HG02763 (cell line): ENCODE measurements at regions not wholly inside any gene's neighbourhood (a gene's known extent, or its start where the extent isn't known, plus 50 kb on each side); places are given as distances from the start of the nearest gene placed in this dataset.
"Not testable (repeated sequence)": the region's sequence is repeated elsewhere in the genome, so short reads cannot be mapped to it uniquely, and the experiment has no call there.

Experiments used
- ATAC-seq: cut with Tn5 transposase; IDR thresholded peaks from one replicate; pipeline ENCODE4 v1.9.1; 2021; ENCODE audit warnings: mild to moderate bottlenecking, moderate library complexity; ENCODE audit not compliant: unreplicated experiment

GRCh38 chr7:84738583-84739150 lies 448.2 kb downstream of the SEMA3D start:
- ATAC-seq, result no peak

GRCh38 chr7:84735677-84736076 lies 451.2 kb downstream of the SEMA3D start:
- ATAC-seq, result no peak

GRCh38 chr7:84735011-84735410 lies 451.8 kb downstream of the SEMA3D start:
- ATAC-seq, result no peak

- not testable (repeated sequence) for ATAC-seq
These were observed 452.9 kb downstream of the SEMA3D start for GRCh38 chr7:84733976-84734375.

- ATAC-seq, result not testable (repeated sequence)
These were observed 456.0 kb downstream of the SEMA3D start for GRCh38 chr7:84730864-84731263.

- ATAC-seq, result no peak
These were observed 457.6 kb downstream of the SEMA3D start for GRCh38 chr7:84729284-84729683.

- no peak for ATAC-seq
These were observed 464.1 kb downstream of the SEMA3D start for GRCh38 chr7:84722734-84723133.

GRCh38 chr7:84722086-84722485 lies 464.8 kb downstream of the SEMA3D start:
- ATAC-seq, result no peak

- no peak for ATAC-seq
These were observed 466.3 kb downstream of the SEMA3D start for GRCh38 chr7:84720456-84721097.

GRCh38 chr7:84714765-84715164 lies 472.1 kb downstream of the SEMA3D start:
- no peak for ATAC-seq

GRCh38 chr7:84712374-84713121 lies 474.3 kb downstream of the SEMA3D start:
- ATAC-seq, result no peak

- ATAC-seq, result not testable (repeated sequence)
These were observed 476.3 kb downstream of the SEMA3D start for GRCh38 chr7:84710538-84710937.

GRCh38 chr7:84705706-84706105 lies 481.1 kb downstream of the SEMA3D start:
- ATAC-seq, result no peak

GRCh38 chr7:84705079-84705478 lies 481.8 kb downstream of the SEMA3D start:
- ATAC-seq, result no peak

- ATAC-seq, result no peak
These were observed 482.5 kb downstream of the SEMA3D start for GRCh38 chr7:84704380-84704779.

- ATAC-seq, result no peak
These were observed 485.1 kb downstream of the SEMA3D start for GRCh38 chr7:84701524-84702306.

- ATAC-seq, result no peak
These were observed 486.1 kb downstream of the SEMA3D start for GRCh38 chr7:84700563-84701370.

- ATAC-seq, result no peak
These were observed 489.4 kb downstream of the SEMA3D start for GRCh38 chr7:84697506-84697905.

- no peak for ATAC-seq
These were observed 493.4 kb downstream of the SEMA3D start for GRCh38 chr7:84693483-84693882.

GRCh38 chr7:84688671-84689070 lies 494.1 kb upstream of the SEMA3A start:
- ATAC-seq, result no peak

- no peak for ATAC-seq
These were observed 491.8 kb upstream of the SEMA3A start for GRCh38 chr7:84686373-84686772.
